Fibroblast of skin of right biceps (primary cell): ENCODE measurements at regions not wholly inside any gene's neighbourhood (a gene's known extent, or its start where the extent isn't known, plus 50 kb on each side); places are given as distances from the start of the nearest gene placed in this dataset.
"Not testable (repeated sequence)": the region's sequence is repeated elsewhere in the genome, so short reads cannot be mapped to it uniquely, and the experiment has no call there.

Experiments
- DNase-seq: peaks from one replicate; pipeline ENCODE4 v3.0.0-alpha.2; 2013

GRCh38 chr14:43795600-43796228 lies 711.4 kb downstream of the FSCB start:
- no peak for DNase-seq

GRCh38 chr14:43793579-43793978 lies 713.5 kb downstream of the FSCB start:
- DNase-seq, result no peak

- peak; percentile 3 for DNase-seq
Measured at GRCh38 chr14:43792980-43793379, 714.1 kb downstream of the FSCB start.

DNA sequence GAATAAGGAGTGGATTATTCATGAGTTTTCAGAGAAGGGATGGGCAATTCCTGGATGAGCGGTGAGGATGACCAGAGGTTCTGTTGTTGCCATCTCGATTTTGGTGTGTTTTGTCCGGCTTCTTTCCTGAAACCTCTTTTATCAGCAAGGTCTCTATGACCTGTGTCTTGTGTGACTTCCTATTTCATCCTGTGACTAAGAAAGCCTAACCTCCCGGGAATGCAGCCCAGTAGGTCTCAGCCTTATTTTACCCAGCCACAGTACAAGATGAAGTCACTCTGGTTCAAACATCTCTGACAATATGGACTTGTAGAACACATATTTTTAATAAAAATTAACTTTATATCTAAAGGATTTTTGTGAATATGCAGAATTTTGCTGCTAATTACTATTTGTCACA lies 716.4 kb downstream of the FSCB start:
- DNase-seq, result no peak

DNA sequence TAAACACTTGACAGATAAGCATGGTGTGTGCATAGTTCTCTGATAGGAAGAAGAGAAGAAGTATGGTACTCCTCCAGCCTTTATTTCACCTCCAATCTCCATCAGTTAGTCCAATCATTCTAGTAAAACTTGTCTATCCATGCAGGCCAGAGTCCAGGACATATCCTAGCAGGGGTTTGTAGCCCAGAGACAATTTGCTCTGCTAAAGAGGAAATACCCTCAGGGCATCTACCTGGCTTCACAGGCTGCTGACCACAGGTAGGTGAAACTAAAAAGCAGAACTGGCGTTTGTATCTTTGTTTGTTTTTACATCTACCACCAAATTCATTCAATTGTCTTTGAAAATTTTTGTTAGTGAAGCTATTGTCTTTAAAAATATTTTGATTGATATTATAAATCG lies 717.6 kb downstream of the FSCB start:
- DNase-seq, result no peak

GRCh38 chr14:43786066-43786762 lies 720.9 kb downstream of the FSCB start:
- no peak for DNase-seq

DNA sequence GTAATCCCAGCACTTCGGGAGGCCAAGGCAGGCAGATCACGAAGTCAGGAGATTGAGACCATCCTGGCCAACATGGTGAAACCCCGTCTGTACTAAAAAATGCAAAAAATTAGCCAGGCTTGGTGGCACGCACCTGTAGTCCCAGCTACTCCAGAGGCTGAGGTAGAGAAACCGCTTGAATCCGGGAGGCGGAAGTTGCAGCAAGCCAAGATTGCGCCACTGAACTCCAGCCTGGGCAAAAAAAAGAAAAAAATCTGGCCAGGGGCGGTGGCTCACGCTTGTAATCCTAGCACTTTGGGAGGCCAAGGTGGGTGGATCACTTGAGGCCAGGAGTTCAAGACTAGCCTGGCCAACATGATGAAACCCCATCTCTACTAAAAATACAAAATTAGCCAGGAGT lies 722.7 kb downstream of the FSCB start:
- not testable (repeated sequence) for DNase-seq

DNA sequence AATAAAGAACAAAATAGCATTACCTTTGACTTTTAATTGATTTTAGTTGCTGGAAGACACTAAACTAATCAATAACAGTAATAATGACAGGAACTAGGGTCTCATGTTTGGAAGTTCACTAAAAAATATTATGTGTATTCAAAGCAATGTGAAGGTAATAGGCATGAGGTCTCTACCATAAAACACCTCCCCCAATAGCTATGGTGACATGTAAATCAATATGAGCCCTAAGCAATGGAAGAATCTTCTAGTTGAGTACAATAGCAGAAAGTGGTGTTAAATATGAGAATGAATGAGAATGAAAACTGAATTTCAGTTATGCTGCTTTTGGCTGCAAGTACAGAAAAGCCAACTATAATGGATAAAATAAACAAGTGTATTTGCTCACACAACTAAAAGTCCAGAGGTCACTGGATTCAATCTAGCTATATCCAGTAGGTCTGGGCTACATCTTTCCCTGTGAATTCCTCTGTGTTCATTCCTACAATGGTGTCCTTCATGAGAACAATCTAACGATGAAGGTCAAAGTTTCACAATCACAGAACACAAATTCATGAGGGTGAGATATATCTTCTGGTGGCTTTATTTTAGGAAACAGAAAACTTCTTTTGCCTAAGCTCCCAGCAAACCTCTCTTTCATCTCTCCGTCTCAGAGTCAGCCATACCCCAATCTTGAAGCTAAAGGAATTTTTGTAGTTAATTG lies 728.0 kb downstream of the FSCB start:
- no peak for DNase-seq

DNA sequence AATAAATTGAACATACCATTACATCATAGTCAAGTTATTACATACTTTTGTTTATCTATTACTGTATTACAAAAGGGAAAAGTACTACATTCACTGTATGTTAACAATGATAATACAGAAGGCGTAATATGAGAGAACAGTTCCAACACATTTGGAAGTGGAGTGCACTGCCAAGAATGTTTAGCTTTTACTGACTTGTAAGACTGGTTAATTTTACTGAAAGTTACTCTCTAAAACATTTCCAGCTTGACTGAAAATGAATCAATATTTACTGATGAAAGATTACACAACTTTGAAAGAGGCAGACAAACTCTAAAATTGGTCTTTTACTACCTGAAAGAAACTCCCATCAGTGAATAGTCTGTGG lies 728.5 kb downstream of the FSCB start:
- DNase-seq, result no peak

DNA sequence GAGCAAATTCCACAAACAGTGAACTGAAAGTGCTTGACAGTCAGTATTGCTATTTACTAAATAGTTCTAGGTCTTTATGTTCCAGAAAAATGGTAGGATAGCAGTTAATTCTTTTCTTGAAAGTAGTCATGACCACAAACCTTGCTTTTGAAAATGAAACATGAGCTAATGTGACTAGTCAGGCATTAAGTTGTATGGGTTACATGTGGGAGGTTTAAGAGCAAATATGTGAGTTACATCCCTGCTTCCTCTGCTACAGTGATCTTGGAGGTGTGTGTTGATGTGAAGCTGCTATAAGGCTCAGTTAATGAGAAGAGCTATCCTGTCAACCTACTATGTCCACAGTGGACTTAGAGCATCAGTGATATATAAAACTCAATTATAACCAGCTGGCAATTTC lies 741.6 kb downstream of the FSCB start:
- no peak for DNase-seq

GRCh38 chr14:43764433-43764832 lies 742.6 kb downstream of the FSCB start:
- no peak for DNase-seq

- no peak for DNase-seq
Measured at GRCh38 chr14:43755707-43756106, 751.4 kb downstream of the FSCB start.

GRCh38 chr14:43754838-43755237 lies 752.2 kb downstream of the FSCB start:
- no peak for DNase-seq

- DNase-seq, result no peak
Measured at GRCh38 chr14:43745746-43746145, 761.3 kb downstream of the FSCB start.

DNA sequence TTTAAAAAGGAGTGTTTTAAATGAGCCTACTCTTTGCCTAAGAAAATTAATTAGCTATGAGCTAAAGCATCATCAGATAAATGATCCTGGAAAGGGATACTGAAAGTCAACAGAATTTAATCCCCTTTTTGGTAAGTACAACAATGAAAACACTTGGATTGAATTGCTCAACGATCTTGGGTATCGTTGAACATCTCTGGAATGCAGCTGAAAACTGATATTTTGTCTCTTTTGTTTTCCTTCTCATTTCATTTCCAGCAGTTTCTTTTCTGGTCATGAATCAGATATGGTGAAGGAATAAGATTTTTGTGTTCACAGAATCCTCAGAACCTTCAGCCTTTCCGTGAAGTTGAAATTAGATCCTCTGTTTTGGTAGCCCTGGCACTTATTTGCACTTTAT lies 771.2 kb downstream of the FSCB start:
- DNase-seq, result no peak

DNA sequence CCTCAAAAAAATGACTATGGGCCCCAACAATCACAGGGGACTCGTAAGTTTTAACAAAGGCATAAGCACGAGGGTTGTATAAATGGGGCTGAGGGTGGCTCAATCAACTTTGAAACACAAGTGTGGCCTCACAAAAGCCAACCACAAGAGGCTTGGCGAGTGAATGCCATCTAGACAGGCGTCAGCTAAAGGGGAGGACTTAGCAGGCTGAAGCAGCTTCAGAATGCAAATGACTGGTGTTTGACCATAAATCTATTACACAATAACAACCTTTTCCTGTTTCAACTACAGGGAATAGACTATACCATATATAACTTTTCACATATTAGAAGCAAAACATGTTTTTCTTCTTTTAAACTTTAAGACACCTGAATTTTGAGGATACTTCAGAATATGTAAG lies 777.9 kb downstream of the FSCB start:
- no peak for DNase-seq

DNA sequence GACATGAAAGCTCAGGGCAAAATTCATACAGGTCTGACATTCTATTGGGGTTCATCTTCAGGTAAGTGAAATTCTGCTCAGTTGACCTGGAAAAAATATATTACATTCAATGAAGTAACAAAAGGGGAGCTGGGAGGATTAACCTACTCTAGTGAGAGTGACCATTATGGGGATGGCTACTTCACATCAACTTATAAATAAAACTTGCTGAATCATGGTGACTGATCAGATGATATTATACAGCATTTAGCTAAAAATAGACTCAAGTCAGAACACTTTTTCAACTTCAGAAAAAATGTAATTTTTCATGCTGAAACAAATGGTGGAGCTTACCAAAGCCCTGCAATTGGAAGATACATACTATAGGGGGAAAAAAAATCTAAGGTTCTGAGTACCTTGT lies 800.2 kb downstream of the FSCB start:
- peak; percentile 20 for DNase-seq

- DNase-seq, result not testable (repeated sequence)
Measured at GRCh38 chr14:43698561-43699284, 808.4 kb downstream of the FSCB start.

GRCh38 chr14:43697003-43697402 lies 810.1 kb downstream of the FSCB start:
- DNase-seq, result no peak

DNA sequence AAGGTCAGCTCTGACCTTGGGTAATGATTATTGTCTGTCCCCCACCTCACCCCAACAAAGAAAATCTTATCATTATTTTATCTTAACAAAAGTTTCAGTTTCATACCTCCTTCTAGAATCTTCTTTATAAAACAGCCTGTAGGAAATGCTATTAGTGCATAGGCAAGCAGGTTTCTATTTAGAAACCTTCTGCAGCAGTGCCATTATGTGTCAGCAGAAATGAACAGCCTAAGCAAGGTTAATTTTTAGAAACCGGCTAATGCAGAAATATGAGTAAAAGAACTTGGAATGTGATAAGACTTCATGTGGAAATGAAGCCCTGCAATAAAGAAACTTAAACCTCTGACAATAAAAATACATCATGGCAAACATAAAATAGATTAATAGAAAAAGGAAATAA lies 814.4 kb downstream of the FSCB start:
- DNase-seq, result no peak

DNA sequence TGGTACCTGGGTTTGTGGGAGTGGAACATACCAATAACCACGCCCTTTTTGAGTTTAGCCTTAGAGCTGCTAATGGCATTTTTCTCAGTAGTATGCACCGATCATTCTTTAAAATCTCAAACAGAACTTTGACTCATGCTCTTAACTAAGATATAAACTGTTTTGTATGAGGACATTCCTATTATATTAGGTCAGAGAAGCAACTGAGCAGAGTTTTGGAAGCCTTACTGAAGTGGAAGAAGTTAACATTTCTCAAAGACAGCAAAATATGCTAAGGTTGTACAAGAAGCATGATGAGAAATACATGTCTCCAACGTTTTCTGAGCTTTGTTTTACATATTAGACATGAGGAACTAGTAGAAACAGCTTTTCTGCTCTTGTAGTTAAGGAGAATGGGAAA lies 819.2 kb downstream of the FSCB start:
- DNase-seq, result peak; percentile 49

DNA sequence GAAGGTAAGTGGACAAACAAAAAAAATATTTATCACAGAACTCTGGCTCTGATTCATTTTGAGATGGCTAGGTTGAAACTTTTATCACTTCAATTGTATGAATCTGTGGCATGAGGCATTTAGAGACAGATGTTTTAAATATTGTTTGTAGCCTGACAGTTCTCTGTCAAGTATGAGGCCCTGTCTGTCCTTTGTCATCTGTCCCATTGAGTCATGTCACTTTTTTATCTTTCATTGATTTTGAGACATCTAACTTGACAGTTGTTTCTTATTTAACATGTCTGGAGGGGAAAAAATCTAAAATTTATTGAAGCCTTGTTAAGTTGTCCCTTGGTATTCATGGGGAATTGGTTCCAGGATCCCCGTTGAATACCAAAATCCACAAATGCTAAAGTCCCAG lies 829.5 kb downstream of the FSCB start:
- no peak for DNase-seq

- no peak for DNase-seq
Measured at GRCh38 chr14:43674273-43674672, 832.8 kb downstream of the FSCB start.
